Lower leg skin (tissue), 3 donors: ENCODE measurements at regions not wholly inside any gene's neighbourhood (a gene's known extent, or its start where the extent isn't known, plus 50 kb on each side); places are given as distances from the start of the nearest gene placed in this dataset.

Source experiments
- POLR2A ChIP-seq, 2 donors: fragments of 450-650 bp; IDR thresholded peaks; one replicate each; pipeline ENCODE4 v1.6.1; 2016 to 2017; ENCODE audit warnings: antibody characterized with exemption in 2 of 2, mild to moderate bottlenecking in 1 of 2, moderate library complexity in 1 of 2
- TF ChIP-seq, protein P1 (sequence below), 3 donors: fragments of 450-650 bp; IDR thresholded peaks; one replicate each; pipeline ENCODE4 v1.5.1; 2016; ENCODE audit warnings: antibody characterized with exemption in 3 of 3, mild to moderate bottlenecking in 3 of 3, moderate library complexity in 2 of 3

DNA sequence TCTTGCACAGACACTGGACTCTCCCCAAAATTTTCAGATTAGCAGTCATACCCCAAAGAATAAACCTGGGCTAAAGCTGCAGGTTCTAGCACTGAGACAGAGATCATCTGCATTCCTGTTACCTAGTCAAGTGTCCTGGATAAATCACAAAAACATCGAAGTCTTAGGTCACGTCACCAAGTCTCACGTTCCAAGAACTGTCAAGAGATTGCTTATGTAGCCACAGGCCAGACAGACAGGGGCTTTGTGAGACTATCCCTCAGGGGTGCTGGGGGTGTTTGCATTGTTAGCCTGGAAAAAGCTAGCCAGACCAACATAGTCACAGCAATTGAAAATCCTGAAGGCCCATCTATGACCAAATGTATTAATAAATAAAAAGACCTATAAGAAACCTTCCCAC is 243.1 kb upstream of the PREP start:
- no peak for TF ChIP-seq POLR2A (IDR thresholded peaks at IDR 0.05)
- TF ChIP-seq, protein P1, sequence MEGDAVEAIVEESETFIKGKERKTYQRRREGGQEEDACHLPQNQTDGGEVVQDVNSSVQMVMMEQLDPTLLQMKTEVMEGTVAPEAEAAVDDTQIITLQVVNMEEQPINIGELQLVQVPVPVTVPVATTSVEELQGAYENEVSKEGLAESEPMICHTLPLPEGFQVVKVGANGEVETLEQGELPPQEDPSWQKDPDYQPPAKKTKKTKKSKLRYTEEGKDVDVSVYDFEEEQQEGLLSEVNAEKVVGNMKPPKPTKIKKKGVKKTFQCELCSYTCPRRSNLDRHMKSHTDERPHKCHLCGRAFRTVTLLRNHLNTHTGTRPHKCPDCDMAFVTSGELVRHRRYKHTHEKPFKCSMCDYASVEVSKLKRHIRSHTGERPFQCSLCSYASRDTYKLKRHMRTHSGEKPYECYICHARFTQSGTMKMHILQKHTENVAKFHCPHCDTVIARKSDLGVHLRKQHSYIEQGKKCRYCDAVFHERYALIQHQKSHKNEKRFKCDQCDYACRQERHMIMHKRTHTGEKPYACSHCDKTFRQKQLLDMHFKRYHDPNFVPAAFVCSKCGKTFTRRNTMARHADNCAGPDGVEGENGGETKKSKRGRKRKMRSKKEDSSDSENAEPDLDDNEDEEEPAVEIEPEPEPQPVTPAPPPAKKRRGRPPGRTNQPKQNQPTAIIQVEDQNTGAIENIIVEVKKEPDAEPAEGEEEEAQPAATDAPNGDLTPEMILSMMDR (IDR thresholded peaks at IDR 0.05), result no peak
